GM21825 (cell line): ENCODE measurements at regions not wholly inside any gene's neighbourhood (a gene's known extent, or its start where the extent isn't known, plus 50 kb on each side); places are given as distances from the start of the nearest gene placed in this dataset.
"Not testable (repeated sequence)": the region's sequence is repeated elsewhere in the genome, so short reads cannot be mapped to it uniquely, and the experiment has no call there.

Experiments used
- ATAC-seq: cut with Tn5 transposase; IDR thresholded peaks from one replicate; pipeline ENCODE4 v1.9.1; 2021; ENCODE audit warnings: mild to moderate bottlenecking, moderate library complexity; ENCODE audit not compliant: unreplicated experiment

GRCh38 chr9:40939201-40939887 is 189.1 kb downstream of the FOXD4L6 start:
- ATAC-seq = not testable (repeated sequence)

GRCh38 chr9:40935336-40935735 is 193.1 kb downstream of the FOXD4L6 start:
- ATAC-seq = no peak

- ATAC-seq = not testable (repeated sequence)
These were observed 194.0 kb downstream of the FOXD4L6 start for GRCh38 chr9:40934480-40934879.

GRCh38 chr9:40930426-40930825 is 198.1 kb downstream of the FOXD4L6 start:
- not testable (repeated sequence) for ATAC-seq

- not testable (repeated sequence) for ATAC-seq
These were observed 199.0 kb downstream of the FOXD4L6 start for GRCh38 chr9:40929488-40929845.

GRCh38 chr9:40928803-40929487 is 199.5 kb downstream of the FOXD4L6 start:
- ATAC-seq = no peak

GRCh38 chr9:40927851-40928802 is 200.4 kb downstream of the FOXD4L6 start:
- no peak for ATAC-seq

GRCh38 chr9:40927260-40927631 is 201.2 kb downstream of the FOXD4L6 start:
- no peak for ATAC-seq

GRCh38 chr9:40926404-40927259 is 201.8 kb downstream of the FOXD4L6 start:
- ATAC-seq = no peak

GRCh38 chr9:40925149-40925548 is 203.3 kb downstream of the FOXD4L6 start:
- ATAC-seq = no peak

GRCh38 chr9:40916399-40916783 is 212.1 kb downstream of the FOXD4L6 start:
- ATAC-seq = not testable (repeated sequence)

GRCh38 chr9:40915660-40916398 is 212.7 kb downstream of the FOXD4L6 start:
- ATAC-seq = not testable (repeated sequence)

- no peak for ATAC-seq
These were observed 213.5 kb downstream of the FOXD4L6 start for GRCh38 chr9:40914772-40915659.

GRCh38 chr9:40913928-40914673 is 214.4 kb downstream of the FOXD4L6 start:
- ATAC-seq = no peak

GRCh38 chr9:40913096-40913719 is 215.3 kb downstream of the FOXD4L6 start:
- no peak for ATAC-seq

GRCh38 chr9:40912679-40913078 is 215.8 kb downstream of the FOXD4L6 start:
- ATAC-seq = not testable (repeated sequence)

GRCh38 chr9:40911647-40912046 is 216.8 kb downstream of the FOXD4L6 start:
- no peak for ATAC-seq

- ATAC-seq = not testable (repeated sequence)
These were observed 217.5 kb downstream of the FOXD4L6 start for GRCh38 chr9:40910995-40911394.
